Esophagus squamous epithelium (tissue), 5 donors: ENCODE measurements at regions not wholly inside any gene's neighbourhood (a gene's known extent, or its start where the extent isn't known, plus 50 kb on each side); places are given as distances from the start of the nearest gene placed in this dataset.

Experiments
- DNase-seq: peaks from one replicate; lab custom pipeline; 2025; lab: John Stamatoyannopoulos, UW
- H3K27ac ChIP-seq, 4 donors: fragments of 200-600 bp; sonication (generic); one replicate each; pipeline ENCODE4 v1.5.1; 2016 to 2019; ENCODE audit warnings: mild to moderate bottlenecking in 1 of 4
- H3K27me3 ChIP-seq, 4 donors: fragments of 200-600 bp; sonication (generic); 1 replicate in 3 of 4; 2 replicates in 1 of 4; pipeline versions ENCODE4 v1.5.1 to v1.6.0; 2017 to 2021; ENCODE audit warnings: antibody characterized with exemption in 1 of 4
- H3K36me3 ChIP-seq, 3 donors: fragments of 200-600 bp; sonication (generic); one replicate each; pipeline ENCODE4 v1.5.1; 2016 to 2019
- H3K4me1 ChIP-seq, 3 donors: fragments of 200-600 bp; sonication (generic); one replicate each; pipeline ENCODE4 v1.5.1; 2017 to 2019
- H3K4me3 ChIP-seq, 4 donors: fragments of 200-600 bp; sonication (generic); 1 replicate in 3 of 4; 2 replicates in 1 of 4; pipeline ENCODE4 v1.5.1; 2016 to 2019; ENCODE audit warnings: mild to moderate bottlenecking in 2 of 4, moderate library complexity in 1 of 4
- H3K9me3 ChIP-seq, 3 donors: fragments of 200-600 bp; sonication (generic); one replicate each; pipeline ENCODE4 v1.5.1; 2016 to 2019
- CTCF ChIP-seq, 6 experiments: fragments of 450-650 bp in 4 of 6; fragments of 200-600 bp in 2 of 6; sonication (generic) in 2 of 6; IDR thresholded peaks; one replicate each; pipeline ENCODE4 v1.5.1; 2016 to 2019; ENCODE audit warnings: antibody characterized with exemption in 6 of 6, mild to moderate bottlenecking in 4 of 6, moderate library complexity in 4 of 6
- POLR2A ChIP-seq, 4 donors: fragments of 450-650 bp; IDR thresholded peaks; one replicate each; pipeline ENCODE4 v1.6.1; 2017; ENCODE audit warnings: antibody characterized with exemption in 4 of 4, mild to moderate bottlenecking in 4 of 4, moderate library complexity in 3 of 4
- WGBS, 2 donors: methylation state at CpG; one replicate each; pipeline ENCODE4 v1.1.5; 2018; 5-methylcytosine and 5-hydroxymethylcytosine counted together
- intact Hi-C: fragments of 100-400 bp; cut with DNase I; formaldehyde crosslinking; loops from one replicate; pipeline ENCODE4 v1.15.0; 2022
- donor health status: DM: yes; HTN: yes; CAD: no.

DNA sequence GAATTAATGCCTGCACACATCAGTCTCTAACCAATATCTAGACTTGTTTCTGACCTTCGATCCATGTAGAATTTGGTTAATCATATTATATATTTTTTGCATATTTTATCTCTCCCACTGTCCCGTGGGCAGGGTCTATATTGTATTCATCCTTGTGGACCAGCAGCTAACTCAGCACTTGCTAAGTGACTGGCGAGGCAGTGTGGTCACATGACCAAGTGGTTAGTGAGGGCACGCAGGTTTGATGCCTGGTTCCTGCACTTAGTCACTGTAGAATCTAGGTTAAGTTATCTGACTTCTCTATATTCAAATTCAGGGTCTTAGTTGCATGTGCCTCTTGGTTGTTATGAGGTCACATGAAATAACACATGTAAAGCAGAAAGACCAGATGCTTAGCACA is 120.5 kb downstream of the UBE2U start:
- no peak for DNase-seq
- no peaks in the 10 kb centered on the region for H3K36me3 ChIP-seq

DNA sequence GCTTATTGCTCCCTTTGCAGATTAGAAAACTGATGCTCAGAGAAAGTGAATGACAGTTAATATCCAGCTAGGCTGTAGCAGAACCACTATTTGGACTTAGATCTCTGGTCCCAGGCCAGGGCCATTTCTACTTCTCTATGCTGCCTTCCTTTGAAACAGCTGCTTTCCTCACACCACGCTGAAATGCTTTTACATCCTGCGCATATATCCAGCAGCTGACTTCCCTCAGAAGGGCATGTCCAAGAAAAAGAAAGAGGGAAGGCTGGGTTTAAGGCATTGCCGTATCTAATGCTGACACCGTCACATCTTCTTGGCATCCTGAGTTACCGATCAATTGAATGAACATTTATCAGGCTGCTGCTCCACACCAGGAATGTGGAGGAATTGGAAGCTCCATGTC is 122.4 kb downstream of the UBE2U start:
- Histone ChIP-seq H3K4me1 (peaks cover 0 to 9% (median 0%) of the 10 kb centered on the region in 3 donors), H3K36me3 (no peaks in the 10 kb centered on the region), H3K27me3 (no peaks in the 10 kb centered on the region), H3K4me3 (no peak overlapping the region), H3K9me3 (no peaks in the 10 kb centered on the region), H3K27ac (no peak overlapping the region)
- no peak for DNase-seq
- no peak for TF ChIP-seq CTCF (IDR thresholded peaks at IDR 0.05)
- TF ChIP-seq POLR2A (IDR thresholded peaks at IDR 0.05): no peak
- 70 to 87% methylated on average over 2 to 5 of the region's 5 CpGs for WGBS, 2 donors
- intact Hi-C loops: no loop called here

More for the DNA sequence above, 120.5 kb downstream of the UBE2U start:
- H3K27me3 ChIP-seq: no peaks in the 10 kb centered on the region
- no peak overlapping the region for H3K4me3 ChIP-seq
- intact Hi-C loops: no loop called here
- peaks cover 0 to 4% (median 4%) of the 10 kb centered on the region in 3 donors for H3K4me1 ChIP-seq
- no peaks in the 10 kb centered on the region for H3K9me3 ChIP-seq
- H3K27ac ChIP-seq: no peak overlapping the region
- 72% methylated on average over 4 of the region's 4 CpGs for WGBS, 2 donors
- TF ChIP-seq POLR2A (IDR thresholded peaks at IDR 0.05) (no peak), CTCF (IDR thresholded peaks at IDR 0.05) (no peak)

- WGBS, 2 donors: 80 to 100% methylated on average over 2 of the region's 2 CpGs
- intact Hi-C loops: no loop called here
Observed at GRCh38 chr1:64327119-64327518, 123.7 kb downstream of the UBE2U start.

DNA sequence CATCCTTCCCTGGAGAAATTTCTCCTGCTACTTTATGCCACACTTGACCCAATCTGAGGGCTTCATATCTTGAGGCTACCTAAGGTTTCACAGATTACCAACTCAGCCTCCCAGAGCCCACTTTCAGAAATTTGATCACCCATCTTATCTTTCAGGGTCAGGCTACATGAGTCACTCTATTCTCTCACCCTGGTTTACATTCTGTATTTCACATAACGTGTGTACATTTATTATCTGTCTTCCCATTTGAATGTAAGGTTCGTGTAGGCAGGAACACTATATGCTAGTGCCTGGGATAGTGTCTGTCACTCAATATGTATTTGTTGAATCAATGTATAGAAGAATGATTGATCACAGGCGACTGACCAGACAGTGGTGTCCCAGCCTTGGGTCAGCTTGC is 124.8 kb downstream of the UBE2U start:
- intact Hi-C loops: no loop called here
- H3K4me1 ChIP-seq: peaks cover 0 to 12% (median 0%) of the 10 kb centered on the region in 3 donors
- WGBS, 2 donors: 86% methylated on average over 3 of the region's 3 CpGs

More at GRCh38 chr1:64327119-64327518, 123.7 kb downstream of the UBE2U start:
- TF ChIP-seq CTCF (IDR thresholded peaks at IDR 0.05) (no peak), POLR2A (IDR thresholded peaks at IDR 0.05) (no peak)
- no peak for DNase-seq
- H3K36me3 ChIP-seq: no peaks in the 10 kb centered on the region
- H3K9me3 ChIP-seq: no peaks in the 10 kb centered on the region
- no peaks in the 10 kb centered on the region for H3K27me3 ChIP-seq
- H3K4me1 ChIP-seq: peaks cover 0 to 12% (median 0%) of the 10 kb centered on the region in 3 donors
- no peak overlapping the region for H3K27ac ChIP-seq
- H3K4me3 ChIP-seq: no peak overlapping the region

GRCh38 chr1:64330839-64331238 is 127.4 kb downstream of the UBE2U start:
- no peak for DNase-seq
- H3K36me3 ChIP-seq: no peaks in the 10 kb centered on the region
- no peak overlapping the region for H3K27ac ChIP-seq
- TF ChIP-seq CTCF (IDR thresholded peaks at IDR 0.05): no peak
- TF ChIP-seq POLR2A (IDR thresholded peaks at IDR 0.05): no peak
- H3K4me1 ChIP-seq: peaks cover 0 to 12% (median 0%) of the 10 kb centered on the region in 3 donors
- 27 to 46% methylated on average over 3 to 4 of the region's 4 CpGs for WGBS, 2 donors
- H3K9me3 ChIP-seq: no peaks in the 10 kb centered on the region
- intact Hi-C loops: no loop called here
- H3K4me3 ChIP-seq: no peak overlapping the region
- H3K27me3 ChIP-seq: no peaks in the 10 kb centered on the region

More for the DNA sequence above, 124.8 kb downstream of the UBE2U start:
- no peaks in the 10 kb centered on the region for H3K9me3 ChIP-seq
- no peaks in the 10 kb centered on the region for H3K36me3 ChIP-seq
- DNase-seq: no peak
- H3K27ac ChIP-seq: no peak overlapping the region
- H3K4me3 ChIP-seq: no peak overlapping the region
- no peaks in the 10 kb centered on the region for H3K27me3 ChIP-seq
- no peak for TF ChIP-seq POLR2A (IDR thresholded peaks at IDR 0.05)
- no peak for TF ChIP-seq CTCF (IDR thresholded peaks at IDR 0.05)
